HEK293 (cell line): ENCODE measurements at regions not wholly inside any gene's neighbourhood (a gene's known extent, or its start where the extent isn't known, plus 50 kb on each side); places are given as distances from the start of the nearest gene placed in this dataset.

Experiments used
- CTCF ChIP-seq: fragments of 450-650 bp; formaldehyde crosslinking; IDR thresholded peaks from 2 replicates; pipeline ENCODE4 v1.5.1; 2016; ENCODE audit warnings: missing biosample characterization, missing genetic modification characterization
- MYNN ChIP-seq: fragments of 450-650 bp; formaldehyde crosslinking; IDR thresholded peaks from 2 replicates; pipeline ENCODE4 v1.5.1; 2016; ENCODE audit warnings: missing biosample characterization, missing genetic modification characterization, borderline replicate concordance
- REST ChIP-seq: fragments of 450-650 bp; formaldehyde crosslinking; IDR thresholded peaks from 2 replicates; pipeline ENCODE4 v1.5.1; 2016; ENCODE audit warnings: missing biosample characterization, missing genetic modification characterization
- SALL2 ChIP-seq: fragments of 450-650 bp; formaldehyde crosslinking; IDR thresholded peaks from 2 replicates; pipeline ENCODE4 v1.5.0; 2017; ENCODE audit warnings: missing biosample characterization, mild to moderate bottlenecking, missing genetic modification characterization, borderline replicate concordance
- SETDB1 ChIP-seq: IDR thresholded peaks from one replicate; pipeline ENCODE4 v1.6.1; 2017; ENCODE audit warnings: mild to moderate bottlenecking, low read length, moderate library complexity, mixed read lengths; ENCODE audit not compliant: insufficient read length
- SP2 ChIP-seq: fragments of 450-650 bp; formaldehyde crosslinking; IDR thresholded peaks from 2 replicates; pipeline ENCODE4 v1.5.1; 2016; ENCODE audit warnings: missing biosample characterization, missing genetic modification characterization
- ZBTB11 ChIP-seq: fragments of 450-650 bp; formaldehyde crosslinking; conservative IDR thresholded peaks from 2 replicates; pipeline ENCODE4 v1.5.1; 2016; ENCODE audit warnings: low read depth, missing biosample characterization, missing genetic modification characterization
- ZBTB48 ChIP-seq: fragments of 450-650 bp; formaldehyde crosslinking; IDR thresholded peaks from 2 replicates; pipeline ENCODE4 v1.5.1; 2016; ENCODE audit warnings: missing biosample characterization, missing genetic modification characterization
- ZBTB8A ChIP-seq: fragments of 450-650 bp; formaldehyde crosslinking; IDR thresholded peaks from 2 replicates; pipeline ENCODE4 v1.5.1; 2016; ENCODE audit warnings: missing biosample characterization, missing genetic modification characterization
- ZNF138 ChIP-seq: fragments of 450-650 bp; formaldehyde crosslinking; IDR thresholded peaks from 2 replicates; pipeline ENCODE4 v1.5.1; 2016; ENCODE audit warnings: missing biosample characterization, missing genetic modification characterization, borderline replicate concordance
- ZNF449 ChIP-seq: fragments of 450-650 bp; formaldehyde crosslinking; IDR thresholded peaks from 2 replicates; pipeline ENCODE4 v1.5.1; 2017; ENCODE audit warnings: missing biosample characterization, mild to moderate bottlenecking, missing genetic modification characterization, moderate library complexity
- ZNF571 ChIP-seq: fragments of 450-650 bp; formaldehyde crosslinking; IDR thresholded peaks from 2 replicates; pipeline ENCODE4 v1.5.0; 2017; ENCODE audit warnings: missing biosample characterization, missing genetic modification characterization

- no peak for TF ChIP-seq SETDB1
- TF ChIP-seq SALL2 (tag by site-specific recombination), result no peak
- TF ChIP-seq CTCF (tag by site-specific recombination), result no peak
- TF ChIP-seq ZBTB48 (tag by site-specific recombination), result no peak
- TF ChIP-seq REST (tag by site-specific recombination), result no peak
- TF ChIP-seq SP2 (tag by site-specific recombination), result no peak
- TF ChIP-seq ZNF449, result no peak
- no peak for TF ChIP-seq ZNF571 (tag by site-specific recombination)
- TF ChIP-seq ZBTB8A (tag by site-specific recombination), result no peak
- TF ChIP-seq ZNF138 (tag by site-specific recombination), result no peak
- no peak for TF ChIP-seq ZBTB11 (tag by site-specific recombination)
- no peak for TF ChIP-seq MYNN (tag by site-specific recombination)
Observed at GRCh38 chr7:24058953-24059352, 225.0 kb upstream of the NPY start.
